ENCODE measurements at regions not wholly inside any gene's neighbourhood (a gene's known extent, or its start where the extent isn't known, plus 50 kb on each side); places are given as distances from the start of the nearest gene placed in this dataset.

DNA sequence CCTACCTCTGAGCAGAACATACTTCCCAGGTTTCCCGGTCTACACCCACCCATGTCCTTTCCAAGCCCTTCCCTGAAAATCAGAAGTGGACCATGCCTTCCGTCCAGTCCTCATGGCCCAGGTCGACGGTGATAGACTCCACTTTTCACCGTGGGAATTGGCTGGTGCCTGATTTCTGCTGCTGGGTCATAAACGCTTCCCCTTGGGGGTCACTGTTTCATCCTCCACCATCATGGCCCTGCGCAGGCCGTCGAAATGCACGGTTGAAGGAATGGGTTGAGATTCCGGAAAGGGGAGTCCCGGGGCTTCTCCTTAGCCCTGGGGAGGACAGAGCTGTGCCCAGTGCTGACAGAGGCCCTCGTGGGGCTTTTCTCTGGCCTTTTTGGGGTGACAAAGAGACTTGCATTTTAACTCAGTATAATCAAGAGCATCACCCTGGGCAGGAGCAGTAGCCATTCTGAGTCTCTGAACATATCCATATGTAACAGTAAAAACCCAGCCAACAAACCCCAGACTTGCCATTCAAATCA, 75.5 kb downstream of the SOX1 start:
- Mint-ChIP-seq H3K4me1 (no peaks in the 10 kb centered on the region), H3K4me3 (no peak overlapping the region), H3K9me3 (no peaks in the 10 kb centered on the region), H3K36me3 (ENCODE audit: low read depth) (no peaks in the 10 kb centered on the region), H3K27me3 (peaks cover under 1% of the 10 kb centered on the region), H3K27ac (no peak overlapping the region)
- DNase-seq (no peak), ATAC-seq (no peak)

DNA sequence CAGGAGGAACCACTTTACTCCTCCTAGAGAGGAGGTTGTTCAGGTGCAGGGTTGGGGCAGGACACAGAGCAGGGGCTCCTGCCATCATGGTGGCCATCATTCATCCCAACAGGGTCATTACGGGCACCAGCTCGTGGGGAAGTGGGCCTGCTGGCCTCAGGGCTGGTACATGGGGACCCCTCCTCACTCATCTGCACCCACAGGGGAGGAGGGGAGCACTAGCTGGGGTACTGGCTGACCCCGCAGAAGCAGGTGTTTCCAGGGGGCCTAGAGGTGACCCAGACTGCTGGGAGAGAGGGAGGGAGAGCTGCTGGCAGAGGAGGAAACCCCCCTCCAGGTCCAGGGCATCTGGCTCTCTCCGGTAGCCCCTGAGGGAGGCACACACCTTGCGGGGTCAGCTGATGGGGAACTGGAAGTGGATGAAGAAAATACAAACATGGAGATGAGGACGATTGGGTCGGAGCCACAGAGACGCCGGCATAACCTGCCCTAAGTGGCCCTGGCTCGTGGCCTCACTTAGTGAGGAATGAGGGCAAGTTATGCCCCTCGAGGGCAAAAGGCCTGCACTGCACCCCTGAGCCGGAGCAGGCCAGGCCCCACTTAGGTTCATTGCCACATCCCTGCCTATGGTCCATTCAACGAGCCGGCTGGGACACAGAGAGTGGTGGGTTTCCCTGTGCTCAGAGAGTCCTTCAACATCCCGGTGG, 76.2 kb downstream of the SOX1 start:
- H3K9me3 Mint-ChIP-seq, result no peaks in the 10 kb centered on the region
- no peak for DNase-seq
- H3K27me3 Mint-ChIP-seq, result no peaks in the 10 kb centered on the region
- H3K4me1 Mint-ChIP-seq, result no peaks in the 10 kb centered on the region
- H3K36me3 Mint-ChIP-seq (ENCODE audit: low read depth), result no peaks in the 10 kb centered on the region
- no peak overlapping the region for H3K27ac Mint-ChIP-seq
- H3K4me3 Mint-ChIP-seq, result no peak overlapping the region
- ATAC-seq, result peak; percentile 28

DNA sequence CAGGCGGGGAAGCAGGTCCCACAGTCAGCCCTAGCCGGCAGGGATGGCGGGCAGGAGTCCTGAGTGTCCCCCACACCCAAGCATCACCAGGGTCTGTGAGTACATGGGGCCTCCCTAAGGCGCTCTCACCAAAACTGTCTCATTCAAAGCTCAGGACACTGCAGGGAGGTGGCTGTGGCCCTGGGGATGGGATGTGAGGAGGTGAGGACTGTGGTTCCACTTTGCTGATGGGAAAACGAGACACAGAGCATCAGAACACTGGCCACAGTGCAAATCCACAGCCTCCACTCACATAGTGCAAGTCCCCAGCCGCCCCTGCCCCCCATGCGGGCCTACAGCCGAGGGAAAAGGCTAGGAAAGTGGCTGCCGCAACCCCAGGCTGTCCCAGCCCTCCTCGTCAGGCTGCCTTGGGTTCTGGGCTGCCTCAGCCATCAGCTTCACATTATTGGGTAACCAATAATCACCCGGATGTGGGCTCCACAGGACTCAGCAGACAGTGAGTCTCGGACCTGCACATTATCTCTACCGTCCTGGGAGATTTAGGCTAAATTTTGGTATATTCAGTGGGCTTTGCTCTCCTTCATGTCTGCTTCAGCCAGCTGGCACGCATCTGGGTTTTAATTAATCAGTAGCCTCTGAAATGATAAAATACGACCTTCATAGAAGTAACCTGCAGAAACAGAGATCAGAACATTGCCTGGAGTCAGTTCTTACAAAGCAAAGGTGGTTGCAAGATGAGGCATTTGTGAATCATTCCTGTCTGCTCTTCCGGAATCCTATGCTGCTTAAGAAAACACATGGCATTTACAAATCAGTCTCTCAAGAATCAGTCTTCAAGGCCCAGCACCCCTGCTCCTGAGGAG, 77.0 kb downstream of the SOX1 start:
- DNase-seq (no peak), ATAC-seq (peak; percentile 7)
- Mint-ChIP-seq H3K27ac (no peak overlapping the region), H3K27me3 (no peaks in the 10 kb centered on the region), H3K4me1 (no peaks in the 10 kb centered on the region), H3K36me3 (ENCODE audit: low read depth) (no peaks in the 10 kb centered on the region), H3K9me3 (no peaks in the 10 kb centered on the region), H3K4me3 (no peak overlapping the region)

DNA sequence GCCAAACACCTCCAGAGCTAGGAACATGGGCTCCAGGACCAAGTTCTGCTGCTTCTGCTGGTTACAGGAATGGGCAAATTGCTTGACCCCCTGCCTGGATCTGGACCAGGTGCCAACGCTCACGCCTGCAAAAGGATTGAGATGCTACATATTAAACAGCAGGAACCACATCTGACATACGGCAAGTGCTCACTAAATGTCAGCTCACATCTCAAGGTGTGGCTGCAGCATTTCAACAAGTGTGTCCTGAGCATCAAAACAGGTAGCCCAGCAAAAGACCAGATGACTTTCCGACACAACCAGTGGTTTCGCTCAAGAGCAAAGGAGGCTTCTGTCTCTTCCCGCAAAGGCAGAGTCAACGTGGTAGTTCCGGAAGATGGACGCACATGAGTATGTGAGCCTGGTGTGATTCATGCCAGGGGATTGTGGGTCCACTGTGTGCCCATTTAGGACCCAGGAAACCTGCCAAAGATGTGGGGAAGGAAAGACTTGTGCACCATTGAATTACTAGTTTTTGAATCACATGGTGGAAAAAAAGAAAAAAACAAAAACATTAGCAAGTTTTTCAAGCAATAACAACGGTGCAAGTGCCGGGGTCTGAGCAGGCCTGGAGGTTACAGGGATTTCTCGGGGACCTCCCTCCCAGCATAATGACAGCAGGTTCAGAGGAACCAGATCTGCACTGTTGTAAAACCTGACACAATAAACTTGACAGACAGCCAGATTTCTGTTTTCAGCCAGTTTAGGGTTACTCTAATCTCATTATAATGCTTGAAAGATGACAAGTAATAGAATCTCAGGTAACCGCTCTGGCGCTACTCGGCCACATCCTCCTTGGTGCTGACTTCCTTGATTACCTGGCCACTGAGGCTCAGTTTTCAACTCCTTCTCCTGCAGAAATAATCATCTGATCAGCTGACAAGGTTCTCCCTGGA, 77.9 kb downstream of the SOX1 start:
- DNase-seq, result no peak
- Mint-ChIP-seq H3K27ac (no peak overlapping the region), H3K4me3 (no peak overlapping the region), H3K4me1 (no peaks in the 10 kb centered on the region), H3K9me3 (no peaks in the 10 kb centered on the region), H3K36me3 (ENCODE audit: low read depth) (no peaks in the 10 kb centered on the region), H3K27me3 (no peaks in the 10 kb centered on the region)
- ATAC-seq, result no peak

DNA sequence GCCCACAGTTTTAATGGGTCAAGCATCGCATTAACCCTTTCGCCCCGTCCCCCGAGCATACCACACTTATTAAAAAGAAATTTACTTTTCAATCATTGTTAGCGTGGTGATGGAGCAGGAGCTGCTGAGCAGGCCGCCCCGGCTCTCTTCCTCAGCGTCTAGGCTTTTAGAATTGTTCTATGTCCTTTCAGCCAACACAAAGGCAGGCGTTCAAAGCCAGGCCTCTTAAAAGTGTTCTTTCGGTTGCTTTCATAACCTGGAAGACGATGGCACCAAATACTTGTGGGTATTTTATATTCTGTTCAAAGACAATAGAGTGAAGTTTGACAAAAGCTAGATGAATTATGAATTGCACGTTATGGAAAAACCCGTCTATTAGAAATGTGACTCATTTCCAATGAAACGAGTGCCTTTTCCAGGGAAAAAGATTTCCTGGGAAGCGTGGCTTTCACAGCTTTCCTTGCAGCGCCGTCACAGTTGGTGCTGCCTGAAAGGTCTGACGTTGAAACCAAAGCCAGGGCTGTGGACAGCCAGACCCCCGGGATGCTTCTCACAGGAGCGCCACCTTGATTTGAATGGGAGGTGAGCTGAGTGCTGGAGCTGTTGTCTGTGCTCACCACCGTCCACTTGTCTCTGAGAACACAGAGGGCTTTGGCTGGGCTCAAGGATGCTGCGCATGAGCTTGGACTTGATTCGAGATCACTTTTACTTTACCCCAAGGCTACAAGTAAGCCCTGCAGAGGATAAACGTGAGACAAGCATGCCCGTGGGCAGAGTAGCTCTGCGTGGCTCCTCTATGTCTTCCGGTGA, 78.8 kb downstream of the SOX1 start:
- Mint-ChIP-seq H3K36me3 (ENCODE audit: low read depth) (no peaks in the 10 kb centered on the region), H3K9me3 (no peaks in the 10 kb centered on the region), H3K27me3 (no peaks in the 10 kb centered on the region)

DNA sequence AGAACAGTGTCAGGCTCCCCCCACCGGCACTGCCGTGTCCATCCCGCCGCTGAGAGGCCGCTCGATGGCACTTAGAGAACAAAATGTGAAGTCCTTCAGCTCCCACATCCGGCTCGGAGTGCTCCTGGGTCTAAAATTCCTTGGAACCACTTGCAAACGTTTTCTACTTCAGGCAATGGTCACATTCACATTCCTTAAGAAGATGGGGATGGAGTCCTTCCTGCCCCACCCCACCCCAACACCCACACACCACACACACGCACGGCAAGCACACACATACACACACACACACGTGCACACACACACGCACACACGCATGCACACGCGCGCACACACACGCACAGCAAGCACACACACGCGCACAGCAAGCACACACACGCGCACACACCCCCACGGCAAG, 83.4 kb downstream of the SOX1 start:
- peaks cover 6% of the 10 kb centered on the region for H3K27me3 Mint-ChIP-seq
- no peak for DNase-seq
- no peak overlapping the region for H3K4me3 Mint-ChIP-seq
- H3K9me3 Mint-ChIP-seq, result no peaks in the 10 kb centered on the region
- no peaks in the 10 kb centered on the region for H3K36me3 Mint-ChIP-seq (ENCODE audit: low read depth)
- no peak overlapping the region for H3K27ac Mint-ChIP-seq
- no peak for ATAC-seq
- H3K4me1 Mint-ChIP-seq, result no peaks in the 10 kb centered on the region

More for the DNA sequence above, 78.8 kb downstream of the SOX1 start:
- no peak overlapping the region for H3K4me3 Mint-ChIP-seq
- ATAC-seq, result no peak
- no peak for DNase-seq
- no peaks in the 10 kb centered on the region for H3K4me1 Mint-ChIP-seq
- no peak overlapping the region for H3K27ac Mint-ChIP-seq

DNA sequence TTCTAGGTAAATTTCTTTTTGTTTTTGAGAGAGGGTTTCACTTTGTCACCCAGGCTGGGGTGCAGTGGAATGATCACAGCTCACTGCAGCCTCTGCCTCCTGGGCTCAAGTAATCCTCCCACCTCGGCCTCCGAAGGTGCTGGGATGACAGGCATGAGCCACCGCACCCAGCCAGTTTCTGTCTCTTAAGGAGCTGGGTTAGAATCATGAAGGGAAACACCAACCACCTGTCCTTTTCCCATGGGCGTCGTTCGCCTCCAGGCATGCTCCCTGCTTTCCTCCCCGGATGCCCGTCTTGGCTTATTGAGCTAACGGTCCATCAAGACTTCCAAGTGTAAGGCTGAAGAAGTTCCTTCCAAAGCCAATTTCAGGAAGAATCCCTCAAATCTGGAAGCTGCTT, 85.9 kb downstream of the SOX1 start:
- no peak for ATAC-seq
- H3K4me3 Mint-ChIP-seq, result no peak overlapping the region
- H3K27me3 Mint-ChIP-seq, result peaks cover 7% of the 10 kb centered on the region
- H3K4me1 Mint-ChIP-seq, result no peaks in the 10 kb centered on the region
- H3K9me3 Mint-ChIP-seq, result peaks cover 4% of the 10 kb centered on the region
- no peak overlapping the region for H3K27ac Mint-ChIP-seq
- H3K36me3 Mint-ChIP-seq (ENCODE audit: low read depth), result no peaks in the 10 kb centered on the region
- DNase-seq, result no peak

DNA sequence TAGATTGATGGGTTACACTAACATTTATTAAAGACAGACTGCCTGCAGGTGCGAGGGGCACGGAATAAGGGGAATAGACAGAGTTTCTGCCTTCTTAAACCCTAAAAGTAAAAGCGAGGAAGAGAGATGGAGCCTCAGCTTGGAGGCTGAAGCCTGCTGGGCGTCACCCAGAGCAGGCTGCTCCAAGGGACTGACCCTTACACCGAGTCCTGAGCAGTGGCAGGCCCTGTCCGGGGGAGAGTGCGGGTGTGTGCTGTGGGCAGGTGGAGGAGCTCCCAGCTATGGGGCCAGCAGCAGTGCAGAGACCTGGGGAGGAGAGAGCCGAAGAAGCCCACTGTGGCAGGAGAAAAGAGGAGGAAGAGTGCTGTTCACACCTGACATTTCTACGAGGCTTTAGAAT, 86.4 kb downstream of the SOX1 start:
- Mint-ChIP-seq H3K36me3 (ENCODE audit: low read depth) (no peaks in the 10 kb centered on the region), H3K4me1 (no peaks in the 10 kb centered on the region), H3K9me3 (peaks cover 6% of the 10 kb centered on the region), H3K4me3 (no peak overlapping the region), H3K27ac (no peak overlapping the region), H3K27me3 (peaks cover 8% of the 10 kb centered on the region)
- ATAC-seq (no peak), DNase-seq (no peak)

DNA sequence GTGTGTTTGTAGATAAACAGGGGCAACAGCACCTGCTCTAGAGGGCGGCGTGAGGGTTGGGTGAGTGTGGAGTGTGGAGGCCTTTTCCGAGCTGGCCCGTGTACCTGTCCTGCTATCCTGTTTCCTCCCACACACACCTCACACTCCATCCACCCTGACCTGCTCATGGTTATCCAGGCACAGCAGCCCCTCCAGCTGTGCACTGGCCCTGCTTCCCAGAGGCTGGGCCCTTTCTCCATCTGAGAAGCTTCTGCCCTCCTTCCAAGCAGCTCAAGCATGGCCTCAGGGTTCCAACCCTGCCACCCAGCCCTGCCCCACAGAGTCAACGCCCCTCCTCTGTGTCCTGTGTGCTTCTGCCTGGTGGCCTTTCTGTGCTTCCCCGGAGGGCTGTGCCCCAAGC, 86.9 kb downstream of the SOX1 start:
- Mint-ChIP-seq H3K4me3 (no peak overlapping the region), H3K9me3 (peaks cover 6% of the 10 kb centered on the region), H3K4me1 (no peaks in the 10 kb centered on the region), H3K36me3 (ENCODE audit: low read depth) (no peaks in the 10 kb centered on the region), H3K27me3 (peaks cover 9% of the 10 kb centered on the region), H3K27ac (no peak overlapping the region)
- ATAC-seq (no peak), DNase-seq (no peak)

DNA sequence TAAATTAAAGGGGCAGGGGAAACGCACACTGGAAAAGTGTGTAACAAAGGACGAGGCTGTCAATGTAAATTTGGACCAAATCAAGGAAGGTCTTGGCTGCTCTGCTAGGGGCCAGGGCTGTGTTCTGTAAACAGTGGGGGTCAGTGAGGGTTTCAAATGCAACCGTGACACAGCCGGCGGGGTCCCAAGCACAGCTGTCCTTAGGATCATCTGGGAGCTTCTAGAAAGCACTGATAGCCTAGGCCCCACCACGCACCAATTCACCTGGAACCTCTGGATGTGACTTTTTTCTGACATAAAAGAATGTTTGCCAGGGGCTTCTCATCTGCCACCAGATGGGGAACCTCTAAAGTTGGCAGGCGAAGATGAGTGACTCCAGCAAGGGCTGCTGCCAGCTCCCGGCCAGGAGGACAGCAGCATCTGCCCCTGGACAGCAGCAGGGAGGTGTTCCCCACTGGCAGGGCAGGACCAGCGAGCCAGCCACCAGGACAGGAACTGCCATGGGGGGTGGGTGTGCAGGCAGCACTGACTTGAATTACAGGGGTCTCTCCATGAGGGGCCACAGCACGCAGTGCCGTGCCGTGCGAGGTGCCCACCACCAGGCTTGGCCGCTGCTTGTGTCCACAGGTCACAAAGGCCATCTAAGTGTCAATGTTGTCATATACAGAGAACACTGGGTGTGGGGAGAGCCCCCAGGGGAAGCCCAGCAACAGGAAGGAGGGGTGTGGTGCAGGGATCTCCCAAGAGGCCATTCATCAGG, 87.5 kb downstream of the SOX1 start:
- no peak overlapping the region for H3K27ac Mint-ChIP-seq
- H3K9me3 Mint-ChIP-seq, result peaks cover 6% of the 10 kb centered on the region
- ATAC-seq (no peak), DNase-seq (no peak)
- no peak overlapping the region for H3K4me3 Mint-ChIP-seq
- no peaks in the 10 kb centered on the region for H3K4me1 Mint-ChIP-seq
- H3K36me3 Mint-ChIP-seq (ENCODE audit: low read depth), result no peaks in the 10 kb centered on the region
- H3K27me3 Mint-ChIP-seq, result peaks cover 10% of the 10 kb centered on the region

DNA sequence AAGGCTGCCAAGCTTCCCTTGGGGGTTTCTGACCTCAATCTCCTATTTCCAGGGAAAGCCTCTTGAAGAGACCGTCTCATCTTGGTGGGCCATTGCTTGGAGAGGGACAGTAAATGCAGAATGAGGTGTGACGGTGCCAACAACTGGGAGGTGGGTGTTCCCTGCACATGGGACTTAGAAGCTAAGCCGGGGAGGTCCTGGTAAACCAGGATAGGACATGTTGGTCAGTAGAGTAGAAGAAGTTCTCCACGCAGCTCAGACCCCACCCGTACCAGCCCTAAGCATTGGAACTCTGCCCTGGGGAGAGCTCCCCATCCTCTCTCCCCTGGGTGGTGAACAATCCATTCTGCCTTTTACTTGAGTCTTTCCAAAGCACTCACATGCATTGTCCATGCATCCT, 92.0 kb downstream of the SOX1 start:
- Mint-ChIP-seq H3K4me3 (no peak overlapping the region), H3K9me3 (peaks cover 6% of the 10 kb centered on the region), H3K36me3 (ENCODE audit: low read depth) (no peaks in the 10 kb centered on the region), H3K27me3 (peaks cover 20% of the 10 kb centered on the region), H3K4me1 (no peaks in the 10 kb centered on the region), H3K27ac (no peak overlapping the region)
- ATAC-seq, result no peak
- no peak for DNase-seq

DNA sequence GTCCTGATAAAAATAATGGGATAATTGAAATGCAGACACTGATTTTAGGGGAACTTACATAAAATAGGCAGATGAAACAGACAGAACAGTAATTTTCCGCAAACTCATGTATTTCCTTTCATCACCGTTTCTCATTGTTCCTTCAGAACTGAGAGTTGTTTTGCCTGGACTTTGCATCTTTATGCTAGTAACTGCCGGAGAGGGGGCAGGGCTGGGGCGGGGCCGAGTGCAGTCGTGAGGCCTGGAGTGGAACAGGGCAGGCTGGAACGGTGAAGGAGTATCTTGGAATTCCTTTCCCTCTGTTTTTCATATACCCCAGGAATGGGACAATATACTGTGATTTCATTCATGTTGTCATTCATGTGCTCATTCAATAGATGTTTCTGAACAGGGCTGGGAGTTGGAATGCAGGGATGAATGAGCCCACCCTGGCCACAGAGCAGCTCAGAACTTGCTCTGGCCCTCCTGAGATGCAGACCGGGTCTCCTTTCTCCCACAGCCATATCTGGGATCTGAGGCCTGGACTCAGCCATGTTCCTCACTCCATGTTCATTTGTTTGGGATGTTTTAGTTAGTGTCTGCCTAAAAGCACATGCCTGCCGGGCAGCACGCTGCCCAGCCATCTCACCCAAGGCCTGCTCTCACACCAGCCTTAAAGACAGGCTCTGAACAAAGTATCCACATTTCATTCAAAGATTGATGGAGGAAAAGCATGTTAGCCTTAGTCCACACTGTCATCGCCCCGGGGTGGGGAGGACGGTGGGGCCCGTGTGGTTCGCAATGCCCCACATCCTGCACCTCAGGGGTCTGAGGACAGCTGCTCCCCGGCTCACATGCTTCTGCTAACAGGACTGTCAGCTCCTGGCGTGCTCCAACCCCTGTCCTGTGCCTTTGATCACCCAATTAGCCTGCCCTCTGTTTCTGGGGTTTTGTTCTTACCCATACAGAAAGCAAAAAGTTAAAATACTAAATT, 92.9 kb downstream of the SOX1 start:
- H3K36me3 Mint-ChIP-seq (ENCODE audit: low read depth), result no peaks in the 10 kb centered on the region
- H3K27ac Mint-ChIP-seq, result no peak overlapping the region
- ATAC-seq (no peak), DNase-seq (no peak)
- H3K9me3 Mint-ChIP-seq, result peaks cover 6% of the 10 kb centered on the region
- peaks cover 17% of the 10 kb centered on the region for H3K27me3 Mint-ChIP-seq
- H3K4me3 Mint-ChIP-seq, result no peak overlapping the region
- no peaks in the 10 kb centered on the region for H3K4me1 Mint-ChIP-seq
